Hepatic stellate cell (primary cell): ENCODE measurements at regions not wholly inside any gene's neighbourhood (a gene's known extent, or its start where the extent isn't known, plus 50 kb on each side); places are given as distances from the start of the nearest gene placed in this dataset.
"Not testable (repeated sequence)": the region's sequence is repeated elsewhere in the genome, so short reads cannot be mapped to it uniquely, and the experiment has no call there.

Source experiments
- DNase-seq: peaks from one replicate; pipeline ENCODE4 v3.0.0; 2011; ENCODE audit warnings: low spot score

- DNase-seq = no peak
Measured at GRCh38 chr1:30151119-30151518, 572.3 kb downstream of the MATN1 start.

DNA sequence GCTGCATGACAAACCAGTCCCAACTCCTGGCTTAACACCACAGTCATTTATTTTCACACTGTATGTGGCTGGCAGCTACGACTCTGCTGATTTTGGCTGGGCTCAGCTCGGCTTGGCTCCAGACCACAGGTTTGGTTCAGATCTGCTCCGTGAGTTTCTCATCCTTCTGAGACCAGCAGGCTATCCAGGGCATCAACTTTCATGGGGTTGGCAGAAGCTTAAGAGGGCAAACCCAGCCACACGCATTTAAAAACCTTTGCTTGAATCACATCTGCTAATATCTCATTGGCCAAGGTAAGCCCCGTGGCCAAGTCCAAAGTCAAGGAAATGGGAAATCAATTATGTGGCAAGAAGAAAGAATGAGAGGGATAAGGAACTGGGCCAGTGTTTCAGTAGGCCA is 574.2 kb downstream of the MATN1 start:
- no peak for DNase-seq

- no peak for DNase-seq
Measured at GRCh38 chr1:30148676-30149075, 574.7 kb downstream of the MATN1 start.

- no peak for DNase-seq
Measured at GRCh38 chr1:30147188-30147587, 576.2 kb downstream of the MATN1 start.

DNA sequence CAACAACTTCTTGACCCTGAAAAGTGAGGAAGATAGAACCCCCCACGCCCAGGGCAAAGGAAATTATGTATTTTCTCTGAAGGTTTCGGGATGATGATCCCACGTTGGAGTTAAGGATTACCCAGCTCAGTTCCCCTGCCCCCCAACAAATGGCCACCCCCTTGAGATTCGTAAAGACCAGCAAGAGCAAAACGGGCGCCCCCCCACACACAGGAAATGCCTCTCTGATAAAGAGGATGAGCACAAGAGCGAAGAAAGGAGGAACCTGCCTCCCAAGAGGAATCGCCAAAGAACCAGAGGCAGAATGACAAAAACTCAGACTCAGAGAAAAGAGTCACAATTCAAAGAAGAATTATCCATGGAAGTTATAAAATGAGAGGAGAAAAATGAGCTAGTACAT is 576.9 kb downstream of the MATN1 start:
- no peak for DNase-seq

- no peak for DNase-seq
Measured at GRCh38 chr1:30145723-30146303, 577.6 kb downstream of the MATN1 start.

DNA sequence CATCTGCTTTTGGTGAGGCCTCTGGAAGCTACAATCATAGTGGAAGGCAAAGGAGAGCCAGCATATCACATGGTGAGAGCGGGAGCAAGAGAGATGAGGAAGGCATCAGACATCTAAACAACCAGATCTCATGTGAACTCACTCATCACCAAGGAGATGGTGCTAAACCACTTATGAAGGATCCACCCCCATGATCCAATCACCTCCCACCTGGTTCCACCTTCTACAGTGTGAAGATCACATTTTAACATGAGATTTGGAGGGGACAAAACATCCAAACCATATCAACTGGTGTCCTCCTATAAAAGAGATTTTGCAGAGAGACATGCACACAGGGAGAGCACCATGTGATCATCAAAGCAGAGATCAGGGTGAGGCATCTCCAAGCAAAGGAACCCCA is 578.6 kb downstream of the MATN1 start:
- DNase-seq = no peak

DNA sequence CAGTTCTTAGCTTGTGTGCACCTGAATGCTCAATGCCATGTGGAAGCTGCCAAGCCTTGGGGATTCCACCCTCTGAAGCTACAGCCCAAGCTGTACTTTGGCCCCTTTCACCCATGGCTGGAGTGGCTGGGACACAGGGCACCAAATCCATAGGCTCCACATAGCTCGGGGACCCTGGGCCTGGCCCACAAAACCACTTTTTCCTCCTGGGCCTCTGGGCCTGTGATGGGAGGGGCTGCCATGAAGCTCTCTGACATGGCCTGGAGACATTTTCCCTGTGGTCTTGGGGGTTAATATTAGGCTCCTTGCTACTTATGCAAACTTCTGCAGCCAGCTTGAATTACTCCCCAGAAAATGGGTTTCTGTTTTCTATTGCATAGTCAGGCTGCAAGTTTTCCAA is 579.9 kb downstream of the MATN1 start:
- no peak for DNase-seq

- DNase-seq = no peak
Measured at GRCh38 chr1:30140566-30140965, 582.8 kb downstream of the MATN1 start.

DNA sequence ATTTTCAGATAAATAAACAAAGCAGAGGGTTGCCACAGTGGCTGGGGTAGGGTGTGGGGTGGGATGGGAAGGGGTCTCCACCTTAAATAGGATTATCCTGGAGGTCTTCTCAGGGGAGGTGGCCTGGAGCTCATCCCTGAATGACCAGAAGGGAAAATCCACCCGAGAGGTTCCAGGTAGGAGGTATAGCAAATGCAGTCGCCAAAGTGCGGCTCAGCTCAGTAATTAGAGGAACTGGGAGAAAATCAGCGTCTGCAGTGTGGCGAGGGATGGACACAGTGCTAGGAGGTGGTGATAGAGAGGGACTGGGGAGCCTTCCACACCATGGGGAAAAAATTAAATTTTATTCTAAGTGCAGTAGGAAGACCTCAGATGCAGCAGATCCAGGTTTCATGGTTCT is 584.5 kb downstream of the MATN1 start:
- no peak for DNase-seq

GRCh38 chr1:30137001-30137400 is 586.4 kb downstream of the MATN1 start:
- DNase-seq = no peak

- DNase-seq = no peak
Measured at GRCh38 chr1:30135698-30136097, 587.7 kb downstream of the MATN1 start.

- no peak for DNase-seq
Measured at GRCh38 chr1:30134466-30135217, 588.7 kb downstream of the MATN1 start.

GRCh38 chr1:30133414-30134055 is 589.9 kb downstream of the MATN1 start:
- no peak for DNase-seq

- DNase-seq = no peak
Measured at GRCh38 chr1:30132602-30133286, 590.6 kb downstream of the MATN1 start.

- not testable (repeated sequence) for DNase-seq
Measured at GRCh38 chr1:30130566-30130965, 592.8 kb downstream of the MATN1 start.

DNA sequence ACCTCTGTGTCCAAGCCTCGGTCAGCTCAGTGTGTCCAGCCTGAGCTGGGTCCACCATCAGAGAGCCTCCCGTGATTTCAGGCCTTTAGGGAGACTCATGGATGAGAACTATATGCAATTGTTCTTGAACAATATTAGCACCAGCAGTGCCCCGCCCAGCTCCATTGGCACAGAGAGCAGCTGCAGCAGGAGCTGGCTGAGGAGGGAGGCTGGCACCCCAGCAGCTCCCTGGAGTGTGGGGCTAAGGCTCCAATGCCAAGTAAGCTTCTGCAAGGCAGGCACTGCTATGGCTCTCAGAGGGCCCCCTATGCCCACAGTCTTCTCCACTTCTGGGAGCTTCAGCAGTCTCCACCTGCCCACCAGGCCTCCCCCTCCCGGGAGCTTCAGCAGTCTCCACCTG is 593.3 kb downstream of the MATN1 start:
- no peak for DNase-seq

GRCh38 chr1:30129421-30130055 is 593.8 kb downstream of the MATN1 start:
- no peak for DNase-seq

- no peak for DNase-seq
Measured at GRCh38 chr1:30129001-30129408, 594.4 kb downstream of the MATN1 start.

GRCh38 chr1:30126848-30127247 is 596.5 kb downstream of the MATN1 start:
- DNase-seq = no peak

GRCh38 chr1:30125821-30126170 is 597.6 kb downstream of the MATN1 start:
- no peak for DNase-seq

DNA sequence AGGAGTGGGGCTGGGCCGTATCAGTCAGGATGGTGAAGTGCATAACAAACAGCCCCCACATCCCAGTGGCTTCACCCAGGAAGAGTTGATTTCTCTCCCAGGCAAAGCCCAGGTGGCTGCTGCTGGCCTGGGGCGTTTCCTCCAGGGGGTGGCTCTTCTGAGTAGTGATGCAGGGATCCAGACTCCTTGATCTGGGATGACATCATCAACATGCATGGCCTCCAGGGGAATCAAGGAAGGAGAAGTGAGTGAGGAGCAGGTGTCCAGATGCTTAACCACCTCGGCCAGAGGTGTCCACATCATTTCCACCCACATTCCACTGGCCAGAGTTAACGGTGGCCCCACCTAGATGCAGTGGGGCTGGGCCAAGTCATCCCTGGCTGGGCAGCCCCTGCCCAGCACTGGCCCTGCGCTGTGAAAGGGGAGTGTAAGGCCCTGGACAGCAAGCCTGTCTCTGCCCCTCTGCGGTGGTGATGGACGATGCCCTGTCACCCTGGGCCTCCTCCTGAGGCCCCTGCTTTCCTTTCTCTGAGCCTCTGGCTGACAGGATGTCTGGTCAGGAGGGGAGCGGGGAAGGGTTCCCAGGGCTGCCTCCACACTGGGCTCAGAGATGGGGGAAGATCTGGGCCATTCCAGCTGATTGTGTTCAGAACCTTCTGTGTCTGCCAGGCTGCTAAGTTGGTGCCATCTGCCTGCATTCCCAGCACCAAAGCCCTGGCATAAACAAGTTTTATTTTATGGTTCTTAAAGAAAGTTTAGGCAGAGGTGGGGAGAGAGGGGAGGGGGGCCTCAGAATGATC is 598.2 kb downstream of the MATN1 start:
- no peak for DNase-seq
